IPS-11a (cell line): ENCODE measurements at regions not wholly inside any gene's neighbourhood (a gene's known extent, or its start where the extent isn't known, plus 50 kb on each side); places are given as distances from the start of the nearest gene placed in this dataset.

Experiments
- H3K4me3 ChIP-seq: one replicate; pipeline ENCODE4 v1.5.1; 2013; ENCODE audit warnings: low read depth, low read length, control low read depth

DNA sequence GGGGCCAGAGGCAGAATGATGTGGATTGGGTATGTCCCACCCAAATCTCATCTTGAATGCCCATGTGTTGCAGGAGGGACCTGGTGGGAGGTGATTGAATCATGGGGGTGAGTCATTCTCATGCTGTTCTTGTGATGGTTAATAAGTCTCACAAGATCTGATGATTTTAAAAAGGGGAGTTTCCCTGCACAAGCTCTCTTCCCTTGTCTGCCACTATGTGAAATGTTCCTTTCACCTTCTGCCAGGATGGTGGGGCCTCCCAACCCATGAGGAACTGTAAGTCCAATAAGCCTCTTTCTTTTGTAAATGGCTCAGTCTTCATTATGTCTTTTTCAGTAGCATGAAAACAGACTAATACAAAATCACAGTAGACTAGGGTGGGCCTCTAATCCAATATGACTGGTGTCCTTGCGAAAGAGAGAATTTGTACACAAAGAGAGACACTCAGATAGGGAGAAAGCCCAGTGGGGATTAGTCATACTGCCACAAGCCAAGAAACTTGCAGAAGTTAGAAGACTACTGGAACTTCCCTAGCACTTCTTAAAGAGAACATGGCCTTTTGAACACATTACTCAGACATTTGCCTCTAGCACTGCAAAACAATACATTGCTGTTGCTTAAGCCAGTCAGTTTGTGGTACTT lies 68.4 kb downstream of the ANXA1 start:
- H3K4me3 ChIP-seq = no peak overlapping the region

DNA sequence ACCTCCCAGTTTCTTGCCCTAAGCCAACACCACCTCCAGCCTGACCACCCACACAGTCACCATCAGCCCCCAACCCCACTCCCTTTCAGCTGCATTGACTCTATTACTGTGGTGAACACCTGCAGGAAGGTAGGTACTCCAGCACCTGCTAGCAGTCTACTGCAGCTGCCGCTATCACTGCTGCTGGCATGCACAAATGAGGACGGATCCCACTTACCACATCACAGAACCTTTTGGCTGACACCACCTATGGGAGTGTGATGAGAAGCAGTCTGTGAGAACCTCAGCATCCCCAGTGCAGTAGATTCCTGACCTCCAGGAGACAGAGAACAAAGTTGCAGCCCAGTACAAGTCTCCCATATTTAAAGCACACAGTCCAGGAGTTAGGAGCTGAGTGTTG lies 71.9 kb downstream of the ANXA1 start:
- H3K4me3 ChIP-seq = no peak overlapping the region

DNA sequence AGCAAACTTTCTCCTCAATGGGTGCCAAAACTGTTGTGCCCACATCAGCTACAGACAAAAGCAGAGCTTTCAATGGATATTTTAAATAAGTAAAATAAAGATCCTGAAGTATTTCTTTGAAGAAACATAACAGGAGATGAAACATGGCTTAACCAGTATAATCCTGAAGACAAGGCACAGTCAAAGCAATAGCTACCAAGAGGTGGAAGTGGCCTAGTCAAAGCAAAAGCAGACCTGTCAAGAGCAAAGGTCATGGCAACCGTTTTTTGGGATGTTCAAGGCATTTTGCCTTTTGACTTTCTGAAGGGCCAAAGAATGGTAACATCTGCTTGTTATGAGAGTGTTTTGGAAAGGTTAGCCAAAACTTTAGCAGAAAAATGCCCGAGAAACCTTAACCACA lies 77.9 kb downstream of the ANXA1 start:
- H3K4me3 ChIP-seq = no peak overlapping the region

DNA sequence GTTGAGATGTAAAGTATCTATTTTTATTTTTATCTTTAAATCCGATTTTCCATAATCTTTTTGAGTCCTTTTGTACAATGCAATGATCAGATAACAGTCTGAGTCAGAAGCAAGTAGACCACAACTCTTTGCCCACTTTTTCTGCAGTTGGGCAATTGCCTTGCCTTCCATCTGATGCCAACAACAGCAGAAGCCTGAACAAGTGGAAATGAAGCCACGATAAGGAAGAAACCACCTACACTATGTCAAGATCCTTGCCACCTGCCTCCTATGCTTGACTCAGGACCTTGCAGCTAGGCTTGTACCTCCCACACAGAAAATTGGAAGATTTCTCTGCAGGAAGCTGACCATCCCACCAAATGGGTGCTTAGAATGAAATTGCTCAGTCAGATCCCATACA lies 78.6 kb downstream of the ANXA1 start:
- no peak overlapping the region for H3K4me3 ChIP-seq

DNA sequence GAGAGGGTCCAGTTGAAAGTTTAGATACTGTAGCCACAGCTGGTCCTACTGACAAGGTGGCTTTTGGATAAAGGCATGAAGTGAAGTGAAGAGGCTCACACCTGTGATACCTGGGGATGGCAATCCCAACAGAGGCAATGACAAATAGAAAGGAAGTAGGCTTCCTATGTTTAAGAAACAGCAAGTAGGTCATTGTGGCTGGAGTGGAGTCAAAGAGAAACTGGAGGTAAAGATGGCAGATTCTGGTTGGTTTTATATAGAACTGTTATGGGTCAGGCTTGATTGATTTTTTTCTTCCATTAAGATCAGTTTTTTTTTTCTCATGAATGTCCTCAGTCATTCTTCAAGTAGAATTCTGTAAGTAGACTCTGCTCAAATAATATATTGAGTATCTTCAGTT lies 79.5 kb downstream of the ANXA1 start:
- H3K4me3 ChIP-seq = no peak overlapping the region

DNA sequence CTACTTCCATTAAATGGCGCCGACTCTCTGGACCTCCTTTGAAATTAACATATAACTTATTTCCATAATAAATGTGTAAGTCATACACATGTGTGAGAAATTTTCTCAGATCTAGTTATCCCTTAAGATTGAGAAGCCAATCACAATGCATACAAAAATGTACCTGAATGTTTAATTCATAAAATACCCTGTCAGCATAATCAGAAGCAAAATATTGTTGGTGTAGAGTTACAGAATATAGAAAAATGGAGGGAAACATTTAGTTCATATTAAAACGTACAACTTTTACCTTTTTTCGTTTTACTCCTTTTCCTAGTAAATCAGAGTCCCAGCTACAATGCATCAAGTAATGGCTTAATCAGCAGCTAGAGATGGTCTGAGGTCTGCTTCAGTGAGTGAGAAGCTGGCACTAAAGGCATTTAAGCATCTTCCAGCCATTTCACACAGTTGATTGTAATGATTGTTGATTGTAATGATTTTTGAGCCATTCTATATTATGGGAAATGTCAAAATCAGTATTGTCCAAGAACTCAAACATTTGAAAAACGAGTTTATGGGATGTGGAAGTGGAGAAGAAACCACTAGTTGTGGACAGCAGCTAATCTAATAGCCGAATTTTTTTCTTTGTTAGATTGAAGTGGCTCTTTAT lies 81.8 kb downstream of the ANXA1 start:
- H3K4me3 ChIP-seq = no peak overlapping the region

DNA sequence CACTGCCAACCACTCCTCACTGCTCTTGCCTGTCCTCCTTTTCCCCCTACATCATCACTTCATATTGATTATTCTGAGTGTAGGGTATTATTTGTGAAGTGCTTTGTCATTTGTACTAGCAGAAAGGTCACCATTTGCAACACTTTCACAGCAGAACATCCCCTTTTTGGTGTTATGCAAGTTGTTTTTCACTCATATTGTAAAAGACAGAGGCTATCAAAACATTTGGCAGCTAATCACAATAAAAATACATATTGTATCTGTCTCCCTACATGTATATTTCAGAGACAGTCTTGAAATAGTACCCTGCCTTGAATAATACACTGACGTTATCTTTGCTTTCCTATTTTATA lies 82.3 kb downstream of the ANXA1 start:
- no peak overlapping the region for H3K4me3 ChIP-seq

DNA sequence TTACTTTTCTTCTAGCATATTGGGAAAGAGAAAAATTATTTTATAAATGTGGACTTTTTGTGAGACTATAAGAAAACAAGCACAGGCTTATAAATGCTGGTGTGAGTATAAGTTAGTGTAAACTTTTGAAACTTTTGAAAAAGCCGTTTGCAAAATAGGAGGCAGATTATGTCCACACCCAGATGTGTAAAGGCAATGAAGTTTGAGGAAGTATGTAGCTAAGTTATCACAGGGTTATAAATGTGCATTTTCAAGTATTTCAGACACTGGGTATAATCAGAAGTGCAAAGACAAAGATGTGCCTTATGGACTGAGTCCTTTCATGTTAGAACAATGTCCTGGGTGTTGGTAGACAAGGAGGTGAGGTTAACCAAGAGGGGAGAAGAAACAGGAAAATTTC lies 85.5 kb downstream of the ANXA1 start:
- H3K4me3 ChIP-seq = no peak overlapping the region

DNA sequence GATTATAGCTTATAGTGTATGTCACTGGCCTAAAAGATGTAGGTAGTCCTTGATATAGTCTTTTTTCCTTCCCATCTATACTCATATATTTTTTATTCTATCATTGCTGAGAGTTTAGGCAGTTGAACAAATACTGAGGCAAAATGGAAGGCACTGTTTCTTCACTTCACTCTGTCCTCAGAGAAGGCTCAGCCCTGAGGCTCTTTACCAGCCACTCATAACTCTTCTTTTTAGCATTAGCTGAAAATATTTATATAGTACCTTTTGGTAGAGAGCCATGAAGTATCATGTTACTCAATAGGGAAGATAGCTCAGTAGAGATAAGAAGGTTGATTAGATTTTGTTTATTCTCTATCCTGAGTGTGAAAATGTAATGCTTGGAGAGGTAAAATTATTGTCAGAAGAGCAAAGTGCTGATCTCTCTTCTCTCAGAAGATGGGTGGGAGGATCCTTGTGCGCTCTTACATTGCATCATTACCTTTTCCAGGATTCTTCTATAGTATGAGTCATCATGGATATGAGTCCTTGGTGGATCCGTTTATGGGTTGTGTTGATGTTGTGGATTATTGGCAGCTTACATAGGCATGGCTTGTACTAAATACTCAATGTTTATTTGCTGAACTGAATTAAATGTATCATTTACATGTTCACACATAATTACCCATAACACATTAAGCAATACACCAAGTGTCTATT lies 88.1 kb downstream of the ANXA1 start:
- H3K4me3 ChIP-seq = no peak overlapping the region

DNA sequence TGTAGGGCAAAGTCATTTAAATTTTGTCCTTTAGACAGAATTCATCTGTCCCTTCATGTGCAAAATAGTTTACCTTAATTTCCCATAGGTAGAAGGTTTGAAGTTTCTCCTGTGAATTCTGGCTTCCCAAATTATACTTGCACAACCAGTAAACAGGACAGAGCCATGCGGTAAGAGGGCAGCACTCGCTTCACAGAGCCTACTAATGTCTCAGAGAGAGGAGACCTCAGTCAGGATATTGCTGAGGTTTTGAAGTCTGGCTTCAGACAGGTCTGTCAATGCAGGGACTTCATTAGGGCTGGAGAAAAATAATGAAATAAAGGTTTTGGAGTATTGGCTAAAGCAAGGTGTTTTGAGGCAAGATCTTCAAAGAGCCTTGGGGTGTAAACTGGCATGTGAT lies 91.4 kb downstream of the ANXA1 start:
- no peak overlapping the region for H3K4me3 ChIP-seq

DNA sequence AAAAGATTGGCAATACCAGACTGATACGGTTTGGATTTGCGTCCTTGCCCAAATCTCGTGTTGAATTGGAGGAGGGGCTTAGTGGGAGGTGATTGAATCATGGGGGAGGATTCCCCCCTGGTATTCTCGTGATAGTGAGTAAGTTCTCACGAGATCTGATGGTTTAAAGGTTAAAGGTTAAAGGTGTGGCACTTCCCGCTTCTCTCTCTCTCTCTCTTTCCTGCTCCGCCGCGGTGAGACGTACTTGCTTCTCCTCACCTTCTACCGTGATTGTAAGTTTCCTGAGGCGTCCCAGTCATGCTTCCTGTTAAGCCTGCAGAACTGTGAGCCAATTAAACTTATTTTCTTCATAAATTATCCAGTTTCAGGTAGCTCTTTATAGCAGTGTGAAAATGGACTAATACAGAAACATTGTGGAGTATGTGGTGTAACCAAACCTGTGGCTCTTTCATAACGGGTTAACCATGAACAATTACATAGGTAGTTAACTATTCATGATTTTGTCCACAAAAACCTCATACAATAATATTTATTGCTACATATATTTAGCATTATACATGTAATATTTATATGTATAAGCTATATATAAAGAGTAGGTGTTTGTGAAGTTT lies 107.5 kb downstream of the ANXA1 start:
- no peak overlapping the region for H3K4me3 ChIP-seq

DNA sequence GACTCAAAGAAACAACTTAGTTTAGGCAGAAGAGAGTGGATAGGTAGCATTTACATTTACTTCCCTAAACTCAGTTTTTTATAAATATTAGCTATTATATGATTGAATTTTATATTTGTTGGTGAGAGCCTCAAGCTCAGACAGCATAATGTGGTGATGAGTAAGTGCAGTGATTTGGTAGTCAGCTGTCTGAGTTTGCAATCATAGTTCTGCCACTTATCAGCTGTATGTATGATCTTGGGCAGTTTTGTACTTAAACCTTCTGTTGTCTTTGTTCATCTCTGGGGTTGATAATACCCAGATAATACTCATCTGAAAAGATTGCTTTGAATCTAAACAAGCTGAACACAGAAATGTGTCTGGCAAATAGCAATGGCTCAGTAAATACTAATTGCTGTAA lies 108.8 kb downstream of the ANXA1 start:
- H3K4me3 ChIP-seq = no peak overlapping the region

DNA sequence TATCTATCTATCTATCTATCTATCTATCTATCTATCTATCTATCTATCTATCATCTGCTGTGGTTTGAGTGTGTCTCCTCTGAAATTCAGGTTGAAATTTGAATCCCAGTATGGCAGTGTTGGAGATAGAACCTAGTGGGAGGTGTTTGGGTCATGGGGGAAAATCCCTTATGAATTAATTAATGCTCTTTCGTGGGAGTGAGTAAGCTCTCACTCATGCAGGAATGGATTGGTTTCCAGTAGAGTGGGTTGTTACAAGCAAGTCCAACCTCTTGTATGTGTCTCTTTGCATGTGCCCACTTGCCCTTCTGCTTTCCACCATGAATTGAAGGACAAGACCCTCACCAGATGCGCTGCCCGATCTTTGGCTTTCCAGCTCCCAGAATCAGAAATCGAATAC lies 113.0 kb downstream of the ANXA1 start:
- H3K4me3 ChIP-seq = no peak overlapping the region

DNA sequence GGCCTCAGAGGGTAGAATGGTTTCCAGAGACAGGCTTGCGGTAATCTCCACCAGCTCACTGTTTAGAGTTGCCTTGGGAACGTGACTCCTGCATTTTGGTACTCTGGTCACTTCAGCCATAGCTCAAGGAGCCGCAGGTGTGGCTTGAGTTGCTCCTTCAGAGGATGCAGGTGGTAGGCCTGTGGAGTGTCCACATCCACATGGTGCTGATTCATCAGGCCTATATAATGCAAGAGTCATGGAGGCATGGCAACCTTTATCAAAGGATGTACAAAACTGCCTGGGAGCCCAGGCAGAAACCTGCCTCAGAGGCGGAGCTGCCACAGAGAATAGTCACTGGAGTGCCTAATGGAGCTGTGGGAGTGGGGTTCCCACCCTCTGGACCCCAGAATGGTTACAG lies 114.2 kb downstream of the ANXA1 start:
- H3K4me3 ChIP-seq = no peak overlapping the region

DNA sequence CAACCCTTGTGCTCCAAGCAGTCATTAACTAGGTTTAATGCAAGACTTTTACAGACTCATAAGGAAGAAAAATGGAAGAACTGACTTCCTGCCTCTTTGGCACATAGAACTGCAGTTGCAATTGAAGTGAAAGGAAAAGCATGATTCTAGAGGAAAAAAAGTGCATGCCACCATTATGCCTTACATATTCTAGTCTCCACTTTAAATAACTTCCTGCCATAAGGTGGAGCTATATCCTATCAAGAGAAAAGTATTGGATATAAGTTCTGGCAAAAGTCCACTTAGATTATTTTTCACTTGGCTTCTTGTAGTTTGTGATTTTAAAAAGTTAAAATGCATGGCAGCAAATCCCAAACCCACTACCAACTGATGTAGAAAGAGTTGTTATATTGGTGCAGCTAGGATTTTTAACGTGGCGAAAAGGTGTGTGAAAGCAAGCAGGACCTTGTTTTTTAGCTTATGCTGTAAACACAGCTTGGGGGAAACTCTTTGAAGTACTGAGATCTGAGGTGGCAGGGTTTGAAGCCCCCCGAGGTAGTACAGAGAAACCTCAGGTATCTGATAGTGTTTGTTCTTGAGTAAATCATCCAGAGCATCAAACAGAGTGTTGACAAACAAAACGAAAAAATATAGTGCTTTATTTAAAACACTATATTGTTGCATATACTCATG lies 117.9 kb downstream of the ANXA1 start:
- H3K4me3 ChIP-seq = no peak overlapping the region

DNA sequence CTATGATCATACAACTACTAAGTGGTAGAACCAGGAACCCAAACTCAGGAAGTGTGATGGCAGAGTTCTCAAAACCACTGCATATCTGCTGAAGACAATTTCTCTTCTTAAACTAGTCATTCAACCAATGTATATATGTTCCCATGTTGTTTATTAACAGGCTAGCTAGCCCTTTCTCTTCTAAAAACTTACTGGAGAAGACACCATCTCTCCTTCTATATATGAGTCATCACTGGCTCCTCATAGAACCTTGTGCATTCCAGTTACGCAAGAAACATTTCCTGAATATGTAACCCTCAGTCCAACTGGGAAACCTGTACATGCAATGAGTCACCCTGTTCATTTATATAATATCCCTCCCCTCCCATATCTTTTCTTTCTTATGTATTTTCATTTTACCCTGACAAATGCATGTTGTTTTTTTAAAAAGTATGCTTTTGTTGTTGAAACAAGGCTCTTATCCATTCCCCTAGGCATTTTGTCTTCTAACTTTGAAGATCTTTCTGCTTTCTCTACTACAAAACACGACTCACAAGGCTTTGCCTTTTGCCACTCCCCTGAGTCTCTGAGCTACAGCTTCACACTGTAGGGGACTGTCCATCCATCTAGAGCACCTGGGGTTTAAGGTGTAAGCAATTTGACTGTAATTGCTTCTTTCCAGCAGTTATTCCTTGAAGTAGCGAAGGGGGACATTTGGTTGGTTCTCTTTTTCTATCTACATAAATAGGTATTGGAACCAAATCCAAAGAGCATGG lies 119.5 kb downstream of the ANXA1 start:
- H3K4me3 ChIP-seq = no peak overlapping the region

DNA sequence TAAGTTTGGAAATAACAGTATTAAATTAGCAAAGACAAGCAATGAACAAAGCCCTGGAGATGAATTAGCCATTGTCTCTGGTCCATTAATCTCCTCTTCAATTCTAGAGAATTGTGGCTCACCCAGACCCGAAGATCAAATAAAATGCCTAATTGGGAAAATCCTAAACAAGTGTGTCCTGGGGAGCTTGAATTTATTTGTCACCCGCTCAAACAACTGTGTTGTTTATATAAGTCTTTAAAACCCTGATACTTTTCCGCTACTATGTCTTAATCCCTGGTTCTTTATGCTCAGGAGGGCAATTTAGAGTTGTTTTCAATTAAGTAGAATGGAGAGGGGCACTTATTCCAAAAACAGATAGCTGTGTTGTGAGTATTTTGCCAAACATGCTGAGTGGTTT lies 128.4 kb downstream of the ANXA1 start:
- no peak overlapping the region for H3K4me3 ChIP-seq

DNA sequence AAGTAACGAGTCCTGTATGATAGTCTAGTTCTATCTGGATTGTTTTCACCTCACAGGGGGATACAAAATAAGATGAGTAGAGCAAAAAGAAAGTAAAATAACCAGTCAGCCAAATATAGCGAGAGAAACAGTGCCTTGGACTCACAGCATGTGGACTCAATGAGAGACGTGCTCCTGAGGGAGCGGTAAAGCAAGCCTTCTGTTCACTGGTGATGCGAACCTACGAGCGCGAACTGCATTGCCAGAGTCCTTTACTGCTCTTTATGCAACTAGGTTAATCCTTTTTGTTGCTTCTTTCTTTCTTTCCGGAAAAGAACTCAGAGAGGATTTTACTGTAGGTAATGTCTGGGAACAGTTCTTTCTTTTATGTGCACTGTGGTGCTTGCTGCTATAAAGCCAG lies 132.7 kb downstream of the ANXA1 start:
- H3K4me3 ChIP-seq = no peak overlapping the region

DNA sequence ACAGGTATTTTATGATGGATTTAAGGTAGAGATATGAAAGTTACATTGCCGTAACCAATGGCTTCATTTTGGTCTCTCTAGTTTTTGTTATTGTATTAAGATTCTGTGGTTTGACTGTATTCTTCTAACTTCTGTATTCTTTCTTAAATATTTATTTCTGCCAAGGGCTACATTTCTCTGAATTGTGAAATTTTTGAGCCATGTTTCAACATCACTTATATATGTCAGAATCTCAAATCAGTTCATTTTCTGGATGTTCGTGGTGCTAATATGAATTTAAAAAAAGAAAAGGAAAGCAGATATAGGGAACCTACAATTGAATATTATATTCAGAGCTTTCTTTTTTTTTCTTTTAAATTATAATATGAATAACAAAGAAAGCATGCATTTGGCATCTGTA lies 142.7 kb downstream of the ANXA1 start:
- no peak overlapping the region for H3K4me3 ChIP-seq

DNA sequence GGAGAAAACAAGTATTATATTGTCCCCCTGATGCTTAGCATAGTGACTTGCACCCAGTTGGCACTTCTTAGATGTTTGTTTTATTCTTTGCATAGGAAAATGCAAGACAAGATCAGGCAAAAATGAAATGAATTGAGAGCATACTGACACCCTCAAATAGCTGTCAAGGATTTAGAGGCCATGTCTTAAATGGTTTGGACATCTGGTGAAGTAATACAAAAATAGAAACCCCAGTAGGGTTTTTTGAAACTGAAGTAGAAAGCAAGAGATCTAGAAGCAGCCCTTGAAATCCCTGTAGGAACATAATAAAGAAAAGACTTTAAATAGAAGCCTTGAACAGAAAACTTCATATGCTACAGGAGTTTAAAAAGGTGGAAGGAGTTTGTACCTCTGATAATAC lies 174.3 kb downstream of the ANXA1 start:
- H3K4me3 ChIP-seq = no peak overlapping the region

DNA sequence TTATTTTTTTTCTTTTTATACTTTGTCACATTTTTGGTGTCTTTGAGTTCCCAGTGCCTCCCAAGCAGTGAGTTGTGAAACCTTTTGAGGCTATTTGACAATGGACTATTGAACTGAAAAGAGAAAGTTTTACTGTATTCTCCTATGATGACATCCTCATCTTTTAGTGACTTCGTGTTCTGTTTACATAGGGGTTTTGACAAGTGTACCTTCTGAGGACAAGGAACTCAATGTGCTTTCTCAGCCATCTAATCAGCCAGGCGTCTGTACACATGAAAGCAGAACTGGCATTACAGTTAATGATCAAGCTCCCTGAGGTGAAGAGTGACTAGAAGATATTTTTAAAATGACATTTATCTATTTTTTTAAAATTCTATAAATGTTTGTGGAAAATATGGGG lies 175.5 kb downstream of the ANXA1 start:
- H3K4me3 ChIP-seq = no peak overlapping the region
